ENCODE measurements at regions not wholly inside any gene's neighbourhood (a gene's known extent, or its start where the extent isn't known, plus 50 kb on each side); places are given as distances from the start of the nearest gene placed in this dataset.

- TF ChIP-seq POLR2AphosphoS5 (IDR thresholded peaks at IDR 0.05; ENCODE audit: low read depth, low read length) (no peak), TAF1 (IDR thresholded peaks at IDR 0.05; ENCODE audit: low read depth, low read length) (no peak), POLR2A (IDR thresholded peaks at IDR 0.05; ENCODE audit: low read depth, low read length) (no peak), POU2F2 (IDR thresholded peaks at IDR 0.05; ENCODE audit: low read depth, low read length) (no peak), SPI1 (IDR thresholded peaks at IDR 0.05; ENCODE audit: low read depth, low read length) (no peak), PAX5 (IDR thresholded peaks at IDR 0.05; ENCODE audit: insufficient read depth, low read length, severe bottlenecking) (no peak)
These were observed 302.7 kb downstream of the MRPL39 start for GRCh38 chr21:25304611-25305010.
